Neural crest cell (in vitro differentiated cells): ENCODE measurements at regions not wholly inside any gene's neighbourhood (a gene's known extent, or its start where the extent isn't known, plus 50 kb on each side); places are given as distances from the start of the nearest gene placed in this dataset.
"Not testable (repeated sequence)": the region's sequence is repeated elsewhere in the genome, so short reads cannot be mapped to it uniquely, and the experiment has no call there.

Source experiments
- DNase-seq: peaks from one replicate; pipeline ENCODE4 v3.0.0; 2021; ENCODE audit warnings: low read depth, mixed read lengths, low spot score
- H3K27ac Mint-ChIP-seq: one replicate; pipeline ENCODE4 v1.8.0; 2021; ENCODE audit warnings: mild to moderate bottlenecking, mixed read lengths; ENCODE audit not compliant: unreplicated experiment
- H3K27me3 Mint-ChIP-seq: 2 replicates; pipeline ENCODE4 v1.8.0; 2021; ENCODE audit warnings: low read depth, mild to moderate bottlenecking, mixed read lengths
- H3K36me3 Mint-ChIP-seq: 2 replicates; pipeline ENCODE4 v1.8.0; 2021; ENCODE audit warnings: low read depth, mild to moderate bottlenecking, mixed read lengths
- H3K4me1 Mint-ChIP-seq: 2 replicates; pipeline ENCODE4 v1.8.0; 2021; ENCODE audit warnings: mixed read lengths
- H3K4me3 Mint-ChIP-seq: one replicate; pipeline ENCODE4 v1.8.0; 2021; ENCODE audit warnings: mild to moderate bottlenecking, mixed read lengths
- H3K9me3 Mint-ChIP-seq: 2 replicates; pipeline ENCODE4 v1.8.0; 2021; ENCODE audit warnings: mixed read lengths
- TF ChIP-seq, protein P1 (sequence below): fragments of 200-600 bp; sonication (generic); conservative IDR thresholded peaks from 2 replicates; pipeline ENCODE4 v1.5.0; 2021; ENCODE audit warnings: antibody characterized with exemption, mild to moderate bottlenecking

DNA sequence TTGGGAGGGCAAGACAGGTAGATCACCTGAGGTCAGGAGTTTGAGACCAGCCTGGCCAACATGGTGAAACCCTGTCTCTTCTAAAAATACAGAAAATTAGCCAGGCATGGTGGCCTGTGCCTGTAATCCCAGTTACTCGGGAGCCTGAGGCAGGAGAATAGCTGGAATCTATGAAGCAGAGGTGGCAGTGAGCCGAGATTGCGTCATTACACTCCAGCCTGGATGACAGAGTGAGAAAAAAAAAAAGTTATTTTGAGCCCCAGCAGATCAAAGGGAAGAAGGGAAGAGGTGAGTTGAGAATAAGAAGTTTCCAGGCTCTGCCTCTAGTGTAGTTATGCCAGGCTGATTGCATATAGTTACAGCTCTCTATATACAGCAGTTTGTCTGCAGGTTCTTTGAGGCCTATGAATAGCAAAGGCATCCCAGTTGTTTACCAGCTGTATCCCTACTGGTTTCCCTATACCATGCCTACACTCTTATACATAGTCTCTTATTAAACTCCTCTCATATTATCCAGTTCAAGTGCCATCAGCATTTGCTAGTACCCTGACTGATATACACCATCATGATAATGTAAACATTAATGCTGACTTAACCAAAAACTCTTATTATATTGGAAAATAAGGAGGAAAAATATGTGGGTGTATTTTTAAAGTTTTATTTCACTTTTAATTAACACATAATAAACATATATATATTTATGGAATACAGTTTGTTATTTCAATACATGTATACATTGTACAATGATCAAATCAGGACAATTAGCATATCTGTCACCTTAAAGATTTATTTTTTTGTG, 823.6 kb upstream of the ADGRB3 start:
- Mint-ChIP-seq H3K36me3 (peaks cover 10% of the 10 kb centered on the region), H3K4me1 (no peaks in the 10 kb centered on the region), H3K9me3 (peaks cover 14% of the 10 kb centered on the region), H3K4me3 (no peak overlapping the region), H3K27me3 (no peaks in the 10 kb centered on the region), H3K27ac (no peak overlapping the region)
- TF ChIP-seq, protein P1, sequence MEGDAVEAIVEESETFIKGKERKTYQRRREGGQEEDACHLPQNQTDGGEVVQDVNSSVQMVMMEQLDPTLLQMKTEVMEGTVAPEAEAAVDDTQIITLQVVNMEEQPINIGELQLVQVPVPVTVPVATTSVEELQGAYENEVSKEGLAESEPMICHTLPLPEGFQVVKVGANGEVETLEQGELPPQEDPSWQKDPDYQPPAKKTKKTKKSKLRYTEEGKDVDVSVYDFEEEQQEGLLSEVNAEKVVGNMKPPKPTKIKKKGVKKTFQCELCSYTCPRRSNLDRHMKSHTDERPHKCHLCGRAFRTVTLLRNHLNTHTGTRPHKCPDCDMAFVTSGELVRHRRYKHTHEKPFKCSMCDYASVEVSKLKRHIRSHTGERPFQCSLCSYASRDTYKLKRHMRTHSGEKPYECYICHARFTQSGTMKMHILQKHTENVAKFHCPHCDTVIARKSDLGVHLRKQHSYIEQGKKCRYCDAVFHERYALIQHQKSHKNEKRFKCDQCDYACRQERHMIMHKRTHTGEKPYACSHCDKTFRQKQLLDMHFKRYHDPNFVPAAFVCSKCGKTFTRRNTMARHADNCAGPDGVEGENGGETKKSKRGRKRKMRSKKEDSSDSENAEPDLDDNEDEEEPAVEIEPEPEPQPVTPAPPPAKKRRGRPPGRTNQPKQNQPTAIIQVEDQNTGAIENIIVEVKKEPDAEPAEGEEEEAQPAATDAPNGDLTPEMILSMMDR: no peak
- DNase-seq: no peak

DNA sequence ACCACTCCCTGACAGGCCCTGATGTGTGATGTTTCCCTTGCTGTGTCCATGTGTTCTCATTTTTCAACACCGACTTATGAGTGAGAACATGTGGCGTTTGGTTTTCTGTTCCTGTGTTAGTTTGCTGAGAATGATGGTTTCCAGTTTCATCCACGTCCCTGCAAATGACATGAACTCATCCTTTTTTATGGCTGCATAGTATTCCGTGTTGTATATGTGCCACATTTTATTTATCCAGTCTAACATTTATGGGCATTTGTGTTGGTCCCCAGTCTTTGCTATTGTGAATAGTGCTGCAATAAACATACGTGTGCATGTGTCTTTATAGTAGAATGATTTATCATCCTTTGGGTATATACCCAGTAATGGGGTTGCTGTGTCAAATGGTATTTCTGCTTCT, 830.3 kb upstream of the ADGRB3 start:
- not testable (repeated sequence) for H3K27me3 Mint-ChIP-seq, H3K36me3 Mint-ChIP-seq, DNase-seq, H3K27ac Mint-ChIP-seq, H3K4me3 Mint-ChIP-seq, H3K4me1 Mint-ChIP-seq
- H3K9me3 Mint-ChIP-seq: peaks cover 14% of the 10 kb centered on the region

DNA sequence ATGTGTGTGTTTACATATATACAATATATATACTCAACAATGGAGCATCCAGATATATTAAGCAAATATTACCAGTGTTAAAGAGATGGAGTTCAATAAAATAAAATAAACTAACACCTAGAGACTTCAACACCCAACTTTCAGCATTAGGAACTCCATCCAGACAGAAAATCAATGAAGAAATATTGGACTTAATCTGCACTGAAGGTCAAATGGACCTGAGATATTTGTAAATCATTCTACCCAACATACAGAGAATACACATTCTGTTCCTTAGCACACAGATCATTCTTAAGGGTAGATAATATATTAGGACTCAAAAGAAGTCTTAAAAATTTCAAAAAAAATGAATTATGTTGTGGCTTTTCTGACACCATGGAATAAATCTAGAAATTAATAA, 832.3 kb upstream of the ADGRB3 start:
- Mint-ChIP-seq H3K27ac (no peak overlapping the region), H3K4me1 (no peaks in the 10 kb centered on the region), H3K27me3 (no peaks in the 10 kb centered on the region), H3K36me3 (peaks cover 5% of the 10 kb centered on the region), H3K9me3 (peaks cover 15% of the 10 kb centered on the region), H3K4me3 (no peak overlapping the region)
- DNase-seq: no peak
- TF ChIP-seq, protein P1: no peak

DNA sequence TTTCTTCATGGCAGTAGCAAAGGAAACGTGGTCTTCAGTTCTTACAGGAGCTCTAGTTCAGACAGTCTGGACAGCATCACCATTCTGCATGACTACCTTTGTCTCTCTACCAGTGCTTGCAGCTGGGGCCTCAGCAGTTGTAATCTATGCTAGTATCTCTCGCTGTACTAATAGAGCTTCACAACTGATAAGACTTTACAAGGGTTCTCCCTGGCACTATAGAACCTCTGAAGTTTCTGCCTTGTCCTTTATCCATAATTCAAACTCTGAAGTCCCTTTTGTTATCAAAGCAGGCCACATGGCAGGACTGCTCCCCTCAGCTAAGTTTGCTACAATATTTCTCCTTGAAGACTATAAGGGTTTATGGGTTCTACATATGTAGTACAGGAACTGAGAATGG, 842.1 kb upstream of the ADGRB3 start:
- TF ChIP-seq, protein P1: no peak
- Mint-ChIP-seq H3K4me3 (no peak overlapping the region), H3K9me3 (no peaks in the 10 kb centered on the region), H3K4me1 (no peaks in the 10 kb centered on the region), H3K27ac (no peak overlapping the region), H3K36me3 (no peaks in the 10 kb centered on the region), H3K27me3 (no peaks in the 10 kb centered on the region)
- DNase-seq: no peak

DNA sequence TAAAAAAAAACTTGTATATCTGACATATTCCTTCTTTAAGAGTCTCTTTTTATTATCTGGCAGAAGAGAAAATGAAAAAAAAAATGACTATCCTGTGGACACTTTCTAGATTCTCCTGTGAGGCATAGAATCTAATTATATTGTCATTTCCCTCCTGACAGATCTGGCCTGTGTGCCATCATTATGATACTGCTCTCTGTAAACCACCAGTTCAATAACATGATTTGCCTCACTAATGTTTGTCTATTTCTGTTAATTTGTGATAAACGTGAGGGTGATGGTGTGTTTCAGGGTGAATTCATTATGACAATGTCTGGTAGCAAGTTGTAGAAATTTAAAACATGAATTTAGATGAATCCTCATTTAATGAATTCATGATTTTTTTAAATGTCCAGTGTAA, 844.5 kb upstream of the ADGRB3 start:
- H3K27ac Mint-ChIP-seq: no peak overlapping the region
- no peak overlapping the region for H3K4me3 Mint-ChIP-seq
- no peak for DNase-seq
- no peaks in the 10 kb centered on the region for H3K9me3 Mint-ChIP-seq
- no peaks in the 10 kb centered on the region for H3K4me1 Mint-ChIP-seq
- no peaks in the 10 kb centered on the region for H3K27me3 Mint-ChIP-seq
- H3K36me3 Mint-ChIP-seq: no peaks in the 10 kb centered on the region
- TF ChIP-seq, protein P1: no peak

DNA sequence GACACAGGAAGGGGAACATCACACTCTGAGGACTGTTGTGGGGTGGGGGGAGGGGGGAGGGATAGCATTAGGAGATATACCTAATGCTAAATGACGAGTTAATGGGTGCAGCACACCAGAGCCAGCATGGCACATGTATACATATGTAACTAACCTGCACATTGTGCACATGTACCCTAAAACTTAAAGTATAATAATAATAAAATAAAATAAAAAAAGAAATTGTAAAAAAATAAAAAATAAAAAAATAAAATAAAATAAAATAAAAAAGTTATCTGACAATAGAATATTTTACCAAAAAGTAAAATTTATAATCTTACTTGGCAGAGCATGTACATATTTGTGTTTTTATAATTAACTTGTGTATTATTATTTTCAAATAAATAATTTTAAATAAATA, 848.0 kb upstream of the ADGRB3 start:
- H3K36me3 Mint-ChIP-seq, DNase-seq, H3K4me1 Mint-ChIP-seq, H3K27ac Mint-ChIP-seq, H3K9me3 Mint-ChIP-seq, H3K27me3 Mint-ChIP-seq, H3K4me3 Mint-ChIP-seq: not testable (repeated sequence)
